Glomerular endothelial cell (primary cell): ENCODE measurements at regions not wholly inside any gene's neighbourhood (a gene's known extent, or its start where the extent isn't known, plus 50 kb on each side); places are given as distances from the start of the nearest gene placed in this dataset.
"Not testable (repeated sequence)": the region's sequence is repeated elsewhere in the genome, so short reads cannot be mapped to it uniquely, and the experiment has no call there.

Experiments used
- DNase-seq: peaks from one replicate; pipeline ENCODE4 v3.0.0-alpha.2; 2011; ENCODE audit warnings: low read depth, low spot score; ENCODE audit errors: extremely low read depth

GRCh38 chr4:120636120-120636630, 286.4 kb downstream of the PRDM5 start:
- no peak for DNase-seq

GRCh38 chr4:120633810-120634209, 288.7 kb downstream of the PRDM5 start:
- no peak for DNase-seq

- DNase-seq = no peak
Measured at GRCh38 chr4:120630427-120630826, 292.1 kb downstream of the PRDM5 start.

GRCh38 chr4:120629546-120630108, 292.9 kb downstream of the PRDM5 start:
- DNase-seq = no peak

GRCh38 chr4:120622601-120623000, 299.9 kb downstream of the PRDM5 start:
- DNase-seq = no peak

- DNase-seq = no peak
Measured at GRCh38 chr4:120617171-120617570, 305.4 kb downstream of the PRDM5 start.

GRCh38 chr4:120616041-120616440, 306.5 kb downstream of the PRDM5 start:
- DNase-seq = no peak

- DNase-seq = no peak
Measured at GRCh38 chr4:120613778-120614177, 308.7 kb downstream of the PRDM5 start.

- DNase-seq = no peak
Measured at GRCh38 chr4:120611092-120611491, 311.4 kb downstream of the PRDM5 start.

GRCh38 chr4:120591038-120591437, 331.5 kb downstream of the PRDM5 start:
- DNase-seq = no peak

GRCh38 chr4:120589787-120590186, 332.7 kb downstream of the PRDM5 start:
- no peak for DNase-seq

GRCh38 chr4:120568731-120569130, 353.8 kb downstream of the PRDM5 start:
- no peak for DNase-seq

GRCh38 chr4:120561648-120562047, 360.9 kb downstream of the PRDM5 start:
- DNase-seq = no peak

- DNase-seq = no peak
Measured at GRCh38 chr4:120557372-120557771, 365.2 kb downstream of the PRDM5 start.

GRCh38 chr4:120555058-120555457, 367.5 kb downstream of the PRDM5 start:
- DNase-seq = no peak

GRCh38 chr4:120554086-120554485, 368.4 kb downstream of the PRDM5 start:
- no peak for DNase-seq

- DNase-seq = not testable (repeated sequence)
Measured at GRCh38 chr4:120550624-120551220, 371.8 kb downstream of the PRDM5 start.

GRCh38 chr4:120549011-120549570, 373.4 kb downstream of the PRDM5 start:
- no peak for DNase-seq

- DNase-seq = no peak
Measured at GRCh38 chr4:120545391-120545790, 377.1 kb downstream of the PRDM5 start.

- no peak for DNase-seq
Measured at GRCh38 chr4:120544838-120545237, 377.7 kb downstream of the PRDM5 start.

- DNase-seq = no peak
Measured at GRCh38 chr4:120540625-120541024, 381.9 kb downstream of the PRDM5 start.

GRCh38 chr4:120536884-120537283, 385.6 kb downstream of the PRDM5 start:
- DNase-seq = no peak
